Mucosa of rectum (tissue), 2 donors: ENCODE measurements at regions not wholly inside any gene's neighbourhood (a gene's known extent, or its start where the extent isn't known, plus 50 kb on each side); places are given as distances from the start of the nearest gene placed in this dataset.

ENCODE experiments used
- H3K27ac ChIP-seq, 2 donors: one replicate each; pipeline ENCODE4 v1.7.0; 2013; ENCODE audit warnings: inconsistent platforms in 2 of 2, low read depth in 2 of 2, low read length in 2 of 2
- H3K27me3 ChIP-seq, 2 donors: one replicate each; pipeline ENCODE4 v1.7.0; 2013; ENCODE audit warnings: low read length in 2 of 2; ENCODE audit not compliant: control insufficient read depth in 2 of 2, insufficient read depth in 2 of 2
- H3K36me3 ChIP-seq, 2 donors: one replicate each; pipeline ENCODE4 v1.7.0; 2013; ENCODE audit warnings: low read length in 2 of 2; ENCODE audit not compliant: control insufficient read depth in 2 of 2, insufficient read depth in 2 of 2
- H3K4me1 ChIP-seq, 2 donors: one replicate each; pipeline ENCODE4 v1.7.0; 2013; ENCODE audit warnings: low read length in 2 of 2, mild to moderate bottlenecking in 1 of 2; ENCODE audit not compliant: control insufficient read depth in 2 of 2, insufficient read depth in 2 of 2
- H3K4me3 ChIP-seq, 2 donors: one replicate each; pipeline ENCODE4 v1.7.0; 2013; ENCODE audit warnings: low read length in 2 of 2
- H3K9ac ChIP-seq, 2 donors: one replicate each; pipeline ENCODE4 v1.7.0; 2013; ENCODE audit warnings: low read length in 2 of 2, low read depth in 1 of 2, mild to moderate bottlenecking in 1 of 2
- H3K9me3 ChIP-seq, 2 donors: one replicate each; pipeline ENCODE4 v1.7.0; 2013; ENCODE audit warnings: low read length in 2 of 2; ENCODE audit not compliant: control insufficient read depth in 2 of 2
- donor health status: healthy.
- donor health status: Normal muscosa, but diverticular disease.

DNA sequence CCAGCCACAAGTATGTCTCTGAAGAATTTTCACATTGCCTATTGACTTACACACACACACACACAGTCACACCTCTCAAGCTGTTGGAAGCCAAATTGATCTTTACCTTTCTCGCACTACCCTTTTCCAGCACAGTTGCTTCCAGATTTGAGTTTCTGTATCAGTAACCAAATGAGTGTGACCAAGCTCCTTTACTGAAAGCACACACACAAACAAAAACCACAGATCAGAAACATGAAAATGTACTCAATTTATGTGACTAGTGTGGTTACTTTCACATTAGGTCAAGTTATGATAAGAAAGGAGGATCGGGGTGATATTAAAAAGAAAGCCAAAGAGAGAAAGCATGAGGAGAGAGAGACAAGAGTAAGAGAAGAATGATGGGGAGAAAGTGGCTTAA lies 993.9 kb upstream of the POU3F3 start:
- H3K4me1 ChIP-seq, result no peaks in the 10 kb centered on the region

DNA sequence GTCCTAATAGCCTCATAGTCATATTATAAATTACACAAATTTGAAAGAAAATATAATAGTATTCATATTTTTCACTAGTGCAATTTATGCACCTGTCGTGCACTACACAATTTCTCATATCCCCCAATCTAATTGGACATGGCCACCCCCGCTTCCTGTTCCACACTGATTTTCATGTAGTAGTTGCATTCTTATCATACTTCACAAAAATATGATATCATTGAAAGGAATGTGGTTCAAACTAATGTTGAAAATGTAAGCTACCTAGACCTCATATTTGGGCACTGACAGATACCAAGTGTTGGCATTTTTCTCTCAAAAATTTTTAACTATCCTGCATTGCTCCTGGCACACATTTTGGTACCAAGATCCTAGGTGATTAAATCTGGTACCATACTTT lies 985.5 kb upstream of the POU3F3 start:
- H3K27me3 ChIP-seq, result no peaks in the 10 kb centered on the region
- no peak overlapping the region for H3K9ac ChIP-seq
- no peaks in the 10 kb centered on the region for H3K36me3 ChIP-seq
- no peaks in the 10 kb centered on the region for H3K4me1 ChIP-seq
- no peaks in the 10 kb centered on the region for H3K9me3 ChIP-seq
- no peak overlapping the region for H3K4me3 ChIP-seq
- H3K27ac ChIP-seq, result no peak overlapping the region

More for the DNA sequence above, 993.9 kb upstream of the POU3F3 start:
- peaks cover 0 to 1% of the 10 kb centered on the region in 2 donors for H3K9me3 ChIP-seq
- no peak overlapping the region for H3K27ac ChIP-seq
- no peaks in the 10 kb centered on the region for H3K36me3 ChIP-seq
- no peaks in the 10 kb centered on the region for H3K27me3 ChIP-seq
- no peak overlapping the region for H3K4me3 ChIP-seq
- H3K9ac ChIP-seq, result no peak overlapping the region

DNA sequence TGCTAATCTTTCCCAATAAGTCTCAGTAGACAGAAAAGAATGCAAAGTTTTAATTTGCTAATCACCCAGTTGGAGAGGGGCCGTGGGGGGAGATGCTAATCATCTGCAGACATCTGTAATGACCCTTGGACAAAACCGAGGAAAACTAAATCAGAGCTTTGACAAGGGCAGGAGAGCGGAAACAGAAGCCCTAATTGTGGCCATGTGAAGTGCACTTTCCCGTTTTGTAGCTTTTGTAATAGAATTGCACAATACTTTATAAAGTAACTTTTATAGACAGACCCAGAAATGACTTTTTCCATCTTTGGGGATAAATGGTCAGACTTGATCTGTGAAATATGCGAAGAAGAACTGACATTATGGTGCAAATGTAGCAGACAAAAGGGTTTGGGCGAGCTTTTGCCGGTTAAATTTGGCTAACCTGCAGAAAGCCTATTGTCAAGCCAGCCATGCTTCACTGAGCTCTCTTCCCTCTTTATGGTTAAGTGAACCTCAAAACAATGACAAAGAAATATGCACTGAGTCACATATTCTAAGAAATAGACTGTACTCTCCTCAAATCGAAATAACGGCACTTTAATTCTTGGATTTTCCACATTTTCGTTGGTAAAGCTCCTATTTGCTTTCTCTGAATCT lies 980.1 kb upstream of the POU3F3 start:
- H3K9ac ChIP-seq, result no peak overlapping the region
- H3K36me3 ChIP-seq, result no peaks in the 10 kb centered on the region
- H3K9me3 ChIP-seq, result no peaks in the 10 kb centered on the region
- H3K4me1 ChIP-seq, result no peaks in the 10 kb centered on the region
- H3K4me3 ChIP-seq, result no peak overlapping the region
- no peaks in the 10 kb centered on the region for H3K27me3 ChIP-seq
- no peak overlapping the region for H3K27ac ChIP-seq

DNA sequence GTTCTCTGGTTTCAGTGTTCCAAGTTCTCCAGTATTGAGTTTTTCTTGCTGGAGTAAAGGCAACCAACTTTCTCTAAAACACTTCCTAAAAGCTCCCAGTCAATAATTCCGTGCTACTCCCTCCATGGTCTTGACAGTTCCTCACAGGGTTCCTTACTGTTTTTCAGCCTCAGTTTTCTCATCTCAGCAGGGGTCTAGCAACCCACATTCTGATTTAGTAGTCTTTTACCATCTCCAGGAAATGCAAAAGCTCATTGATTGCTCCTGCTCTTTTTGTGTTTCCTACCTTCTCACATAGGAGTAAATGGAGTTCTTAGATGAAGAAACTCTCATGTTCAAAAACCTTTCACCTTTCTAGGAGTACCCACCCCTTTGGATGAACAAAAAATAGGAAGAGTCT lies 978.8 kb upstream of the POU3F3 start:
- Histone ChIP-seq H3K4me3 (no peak overlapping the region), H3K36me3 (no peaks in the 10 kb centered on the region), H3K9ac (no peak overlapping the region), H3K27ac (no peak overlapping the region), H3K4me1 (no peaks in the 10 kb centered on the region), H3K27me3 (no peaks in the 10 kb centered on the region), H3K9me3 (no peaks in the 10 kb centered on the region)

DNA sequence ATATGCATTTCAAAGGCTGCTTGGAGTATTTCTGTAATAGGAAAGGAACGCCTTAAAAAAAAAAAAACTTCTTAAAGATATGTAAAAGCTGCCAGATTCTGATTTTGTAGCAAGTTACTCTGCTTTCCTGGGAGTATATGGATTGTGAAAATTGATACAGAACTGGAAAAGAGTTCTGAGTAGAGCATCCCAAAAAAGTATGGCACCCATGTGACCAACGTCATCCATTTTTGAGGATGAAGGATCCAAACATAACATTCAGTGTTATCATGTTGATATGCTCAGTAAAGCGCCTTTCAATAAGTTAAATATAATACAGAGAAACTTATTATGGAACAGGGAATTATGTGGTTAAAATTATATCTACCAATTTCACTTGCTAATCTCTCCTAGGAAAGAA lies 978.4 kb upstream of the POU3F3 start:
- Histone ChIP-seq H3K9ac (no peak overlapping the region), H3K36me3 (no peaks in the 10 kb centered on the region), H3K27me3 (no peaks in the 10 kb centered on the region), H3K27ac (no peak overlapping the region), H3K9me3 (no peaks in the 10 kb centered on the region), H3K4me3 (no peak overlapping the region), H3K4me1 (no peaks in the 10 kb centered on the region)

DNA sequence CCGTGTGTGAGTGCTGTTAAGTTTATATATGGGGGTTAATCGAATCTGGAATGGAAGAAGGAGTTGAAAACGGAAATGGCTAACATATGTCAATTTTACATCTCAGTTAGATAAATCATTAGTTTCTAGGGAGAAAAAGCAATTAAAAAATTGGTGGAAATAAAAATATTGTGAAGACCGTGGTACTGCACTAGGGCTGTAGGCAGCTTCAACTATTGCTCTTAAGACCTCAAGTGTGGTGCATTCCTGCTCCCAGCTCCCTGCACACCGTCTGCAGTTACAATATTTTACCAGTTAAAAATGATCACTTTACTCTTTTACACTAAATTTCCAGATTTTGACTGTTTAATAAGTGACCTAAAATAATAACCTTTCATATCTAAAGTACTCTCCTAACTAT lies 977.3 kb upstream of the POU3F3 start:
- no peak overlapping the region for H3K9ac ChIP-seq
- no peaks in the 10 kb centered on the region for H3K4me1 ChIP-seq
- H3K27ac ChIP-seq, result no peak overlapping the region
- no peaks in the 10 kb centered on the region for H3K9me3 ChIP-seq
- H3K4me3 ChIP-seq, result no peak overlapping the region
- no peaks in the 10 kb centered on the region for H3K27me3 ChIP-seq
- no peaks in the 10 kb centered on the region for H3K36me3 ChIP-seq

DNA sequence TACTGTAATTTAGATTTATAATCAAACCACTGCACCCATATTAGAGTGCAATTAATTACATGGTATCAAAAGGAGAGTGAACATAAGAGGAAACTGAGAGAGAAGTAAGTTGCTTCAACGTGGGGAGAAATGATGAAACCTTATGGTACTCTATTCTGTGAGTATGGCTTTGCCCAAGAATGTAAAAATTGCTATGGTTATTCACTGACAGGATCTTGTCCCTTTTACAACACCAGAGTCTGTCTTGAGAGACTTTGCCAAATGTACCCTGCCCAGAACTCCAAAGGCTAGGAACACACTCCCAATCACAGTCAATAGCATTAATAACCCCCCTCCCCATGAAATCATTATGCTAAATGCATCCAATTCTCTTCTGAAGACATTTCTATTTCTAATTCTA lies 974.8 kb upstream of the POU3F3 start:
- Histone ChIP-seq H3K4me1 (no peaks in the 10 kb centered on the region), H3K36me3 (no peaks in the 10 kb centered on the region), H3K4me3 (no peak overlapping the region), H3K27me3 (no peaks in the 10 kb centered on the region), H3K9me3 (no peaks in the 10 kb centered on the region), H3K27ac (no peak overlapping the region), H3K9ac (no peak overlapping the region)

DNA sequence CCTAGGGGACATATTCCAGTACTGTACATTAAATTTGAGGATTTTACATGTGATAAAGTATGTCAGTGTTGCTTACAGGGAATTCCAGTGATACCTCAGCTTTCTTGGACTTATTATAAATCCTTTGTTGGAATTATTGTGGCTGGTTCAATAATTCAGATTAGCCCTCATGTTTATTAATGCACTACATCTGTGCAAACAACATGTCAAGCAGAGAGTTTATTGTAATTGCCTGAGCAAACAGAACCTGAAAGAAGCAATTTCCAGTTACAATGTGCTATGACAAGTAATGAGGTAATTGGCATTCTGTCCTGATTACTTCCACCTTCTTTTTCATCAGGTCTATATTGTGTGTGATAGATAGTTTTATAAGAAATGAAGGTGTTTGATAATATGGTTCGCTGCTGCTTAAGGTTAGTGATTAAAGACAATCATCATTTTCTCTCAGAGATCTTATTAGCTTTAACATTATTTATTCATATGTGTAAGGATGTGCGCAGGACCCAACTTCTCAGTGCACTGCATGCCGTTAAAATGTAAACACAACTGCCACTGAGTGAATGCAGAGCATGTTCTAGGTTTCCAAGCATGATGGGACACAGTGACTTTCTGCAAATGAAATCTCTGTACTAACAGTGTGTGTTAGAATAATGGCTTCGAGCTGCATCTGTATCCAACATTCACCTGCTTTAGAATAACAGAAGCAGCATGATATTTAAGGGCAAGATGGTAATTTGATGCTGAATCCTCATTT lies 973.7 kb upstream of the POU3F3 start:
- H3K4me3 ChIP-seq, result no peak overlapping the region
- H3K9me3 ChIP-seq, result no peaks in the 10 kb centered on the region
- no peaks in the 10 kb centered on the region for H3K27me3 ChIP-seq
- H3K27ac ChIP-seq, result no peak overlapping the region
- H3K9ac ChIP-seq, result no peak overlapping the region
- H3K36me3 ChIP-seq, result no peaks in the 10 kb centered on the region
- H3K4me1 ChIP-seq, result no peaks in the 10 kb centered on the region

DNA sequence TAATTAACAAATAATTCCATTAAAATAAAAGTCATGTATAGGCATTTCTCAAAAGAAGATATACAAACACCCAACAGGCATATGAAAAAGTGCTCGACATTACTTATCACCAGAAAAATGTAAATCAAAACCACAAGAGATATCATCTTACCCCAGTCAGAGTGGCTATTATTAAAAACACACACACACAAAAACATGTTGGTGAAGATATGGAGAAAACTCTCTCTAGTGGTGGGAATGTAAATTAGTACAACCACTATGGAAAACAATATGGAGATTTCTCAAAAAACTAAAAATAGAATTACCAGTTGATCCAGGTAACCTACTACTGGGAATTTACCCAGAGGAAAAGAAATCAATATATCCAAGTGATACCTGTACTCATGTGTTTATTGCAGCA lies 966.3 kb upstream of the POU3F3 start:
- Histone ChIP-seq H3K9ac (no peak overlapping the region), H3K9me3 (no peaks in the 10 kb centered on the region), H3K36me3 (no peaks in the 10 kb centered on the region), H3K4me3 (no peak overlapping the region), H3K27me3 (no peaks in the 10 kb centered on the region), H3K27ac (no peak overlapping the region), H3K4me1 (no peaks in the 10 kb centered on the region)

DNA sequence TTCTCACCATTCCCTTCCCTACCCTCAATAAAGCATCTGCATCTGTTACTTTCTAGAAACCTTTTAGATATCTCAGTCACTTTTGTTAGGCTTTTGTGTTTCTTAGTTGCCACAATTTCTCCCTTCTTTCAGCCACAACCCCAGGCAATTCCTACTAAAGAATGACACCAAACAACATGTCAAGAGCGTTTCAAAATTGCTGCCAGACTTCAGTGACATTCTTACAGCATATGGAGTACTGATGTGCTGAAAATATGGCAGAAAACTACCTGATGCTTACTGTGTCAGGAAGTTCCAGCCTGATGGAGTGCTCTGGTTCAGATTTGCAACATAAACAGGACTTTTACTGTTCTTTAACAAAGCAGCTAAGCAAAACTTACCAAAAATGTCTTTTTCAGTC lies 957.7 kb upstream of the POU3F3 start:
- no peak overlapping the region for H3K4me3 ChIP-seq
- no peak overlapping the region for H3K27ac ChIP-seq
- H3K36me3 ChIP-seq, result no peaks in the 10 kb centered on the region
- no peaks in the 10 kb centered on the region for H3K27me3 ChIP-seq
- no peaks in the 10 kb centered on the region for H3K9me3 ChIP-seq
- no peaks in the 10 kb centered on the region for H3K4me1 ChIP-seq
- no peak overlapping the region for H3K9ac ChIP-seq
